WERI-Rb-1 (cell line): ENCODE measurements at regions not wholly inside any gene's neighbourhood (a gene's known extent, or its start where the extent isn't known, plus 50 kb on each side); places are given as distances from the start of the nearest gene placed in this dataset.

Experiments
- DNase-seq: peaks from one replicate; pipeline ENCODE4 v3.0.0-alpha.2; 2020
- H3K27ac ChIP-seq: fragments of 250-450 bp; sonication (Bioruptor Pico); 2 replicates; pipeline ENCODE4 v1.5.1; 2020; ENCODE audit warnings: mild to moderate bottlenecking, moderate library complexity
- H3K27me3 ChIP-seq: fragments of 250-450 bp; sonication (Bioruptor Pico); 2 replicates; pipeline ENCODE4 v1.5.1; 2021; ENCODE audit warnings: mild to moderate bottlenecking, low read depth, moderate library complexity; ENCODE audit not compliant: insufficient read depth, severe bottlenecking
- H3K36me3 ChIP-seq: fragments of 250-450 bp; sonication (Bioruptor Pico); 2 replicates; pipeline ENCODE4 v1.5.1; 2020; ENCODE audit warnings: mild to moderate bottlenecking, moderate library complexity
- H3K4me3 ChIP-seq: 2 replicates; pipeline ENCODE4 v1.5.1; 2011; ENCODE audit warnings: low read depth, mild to moderate bottlenecking, control low read depth, low read length
- H3K9me3 ChIP-seq: fragments of 250-450 bp; sonication (Bioruptor Pico); 2 replicates; pipeline ENCODE4 v1.5.1; 2021; ENCODE audit warnings: mild to moderate bottlenecking, moderate library complexity; ENCODE audit not compliant: severe bottlenecking
- CTCF ChIP-seq: IDR thresholded peaks from 2 replicates; pipeline ENCODE4 v1.5.1; 2011; ENCODE audit warnings: low read depth, mild to moderate bottlenecking, control low read depth, inconsistent platforms, low read length

- no peaks in the 10 kb centered on the region for H3K36me3 ChIP-seq
- no peaks in the 10 kb centered on the region for H3K9me3 ChIP-seq
- H3K27ac ChIP-seq, result no peak overlapping the region
- no peak overlapping the region for H3K4me3 ChIP-seq
- H3K27me3 ChIP-seq, result no peaks in the 10 kb centered on the region
- TF ChIP-seq CTCF, result no peak
- no peak for DNase-seq
These were observed 186.3 kb downstream of the EDN1 start for GRCh38 chr6:12476484-12476883.

- TF ChIP-seq CTCF, result no peak
- H3K27ac ChIP-seq, result no peak overlapping the region
- no peaks in the 10 kb centered on the region for H3K27me3 ChIP-seq
These were observed 187.5 kb downstream of the EDN1 start for GRCh38 chr6:12477616-12478015.

GRCh38 chr6:12478921-12479320 is 188.8 kb downstream of the EDN1 start:
- no peak overlapping the region for H3K4me3 ChIP-seq
- no peaks in the 10 kb centered on the region for H3K9me3 ChIP-seq
- no peak for TF ChIP-seq CTCF
- no peaks in the 10 kb centered on the region for H3K36me3 ChIP-seq
- DNase-seq, result no peak
- no peaks in the 10 kb centered on the region for H3K27me3 ChIP-seq
- H3K27ac ChIP-seq, result no peak overlapping the region

More at GRCh38 chr6:12477616-12478015, 187.5 kb downstream of the EDN1 start:
- Histone ChIP-seq H3K4me3 (no peak overlapping the region), H3K9me3 (no peaks in the 10 kb centered on the region), H3K36me3 (no peaks in the 10 kb centered on the region)
- DNase-seq, result no peak

- Histone ChIP-seq H3K27ac (no peak overlapping the region), H3K36me3 (no peaks in the 10 kb centered on the region)
- DNase-seq, result no peak
These were observed 189.3 kb downstream of the EDN1 start for GRCh38 chr6:12479451-12479850.

GRCh38 chr6:12479881-12480280 is 189.7 kb downstream of the EDN1 start:
- Histone ChIP-seq H3K27me3 (no peaks in the 10 kb centered on the region), H3K4me3 (no peak overlapping the region), H3K36me3 (no peaks in the 10 kb centered on the region), H3K9me3 (no peaks in the 10 kb centered on the region), H3K27ac (no peak overlapping the region)
- TF ChIP-seq CTCF, result no peak
- DNase-seq, result no peak

More at GRCh38 chr6:12479451-12479850, 189.3 kb downstream of the EDN1 start:
- Histone ChIP-seq H3K27me3 (no peaks in the 10 kb centered on the region), H3K4me3 (no peak overlapping the region), H3K9me3 (no peaks in the 10 kb centered on the region)
- TF ChIP-seq CTCF, result no peak

- no peak overlapping the region for H3K4me3 ChIP-seq
- TF ChIP-seq CTCF, result no peak
- no peaks in the 10 kb centered on the region for H3K36me3 ChIP-seq
- no peak for DNase-seq
- no peak overlapping the region for H3K27ac ChIP-seq
- no peaks in the 10 kb centered on the region for H3K27me3 ChIP-seq
- no peaks in the 10 kb centered on the region for H3K9me3 ChIP-seq
These were observed 190.2 kb downstream of the EDN1 start for GRCh38 chr6:12480379-12480778.
